Renal cortical epithelial cell (primary cell): ENCODE measurements at regions not wholly inside any gene's neighbourhood (a gene's known extent, or its start where the extent isn't known, plus 50 kb on each side); places are given as distances from the start of the nearest gene placed in this dataset.

Experiments
- DNase-seq: peaks from one replicate; pipeline ENCODE4 v3.0.0-alpha.2; 2011; ENCODE audit warnings: low read depth

GRCh38 chr4:27490766-27491165 lies 630.1 kb downstream of the STIM2 start:
- no peak for DNase-seq

DNA sequence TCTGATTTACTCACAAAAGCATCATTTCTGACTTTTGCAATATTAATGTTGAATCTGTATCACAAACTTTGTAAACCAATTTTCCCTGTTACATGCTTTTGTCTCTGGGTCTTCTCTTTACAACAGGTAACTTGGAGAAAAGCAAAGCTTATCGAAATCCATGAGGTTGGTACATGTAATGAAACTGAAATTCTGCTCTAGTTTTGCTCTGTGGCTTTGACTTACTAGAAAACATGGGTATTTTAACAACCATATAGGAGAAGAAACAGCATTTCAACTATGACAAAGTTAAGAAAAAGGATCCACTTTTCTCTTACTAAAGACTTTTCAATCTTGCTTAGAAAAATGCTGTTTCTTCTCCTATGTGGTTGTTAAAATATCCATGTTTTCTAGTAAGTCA lies 645.8 kb downstream of the STIM2 start:
- no peak for DNase-seq

GRCh38 chr4:27514711-27515110 lies 654.1 kb downstream of the STIM2 start:
- DNase-seq: no peak

- DNase-seq: no peak
Measured at GRCh38 chr4:27515140-27515539, 654.5 kb downstream of the STIM2 start.

DNA sequence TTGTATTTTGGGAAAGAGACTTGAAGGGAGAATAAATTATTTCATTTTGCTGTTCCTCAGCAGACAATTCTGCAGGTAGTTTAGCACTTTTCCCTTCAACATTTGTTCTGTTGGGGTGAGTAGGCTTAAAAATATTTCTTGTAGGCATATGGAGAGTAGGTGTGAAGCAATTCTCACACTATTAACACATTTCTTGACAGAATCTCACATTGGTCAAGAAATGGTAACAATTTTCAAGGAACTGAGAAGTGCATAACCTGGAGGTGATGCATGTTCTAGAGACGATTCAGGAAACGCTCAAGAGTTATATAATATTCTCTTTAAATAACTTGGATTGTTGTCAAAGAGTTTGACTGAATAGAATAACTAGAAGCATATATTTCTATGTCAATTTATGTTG lies 658.2 kb downstream of the STIM2 start:
- DNase-seq: no peak

GRCh38 chr4:27524224-27524623 lies 663.6 kb downstream of the STIM2 start:
- peak; percentile 11 for DNase-seq

DNA sequence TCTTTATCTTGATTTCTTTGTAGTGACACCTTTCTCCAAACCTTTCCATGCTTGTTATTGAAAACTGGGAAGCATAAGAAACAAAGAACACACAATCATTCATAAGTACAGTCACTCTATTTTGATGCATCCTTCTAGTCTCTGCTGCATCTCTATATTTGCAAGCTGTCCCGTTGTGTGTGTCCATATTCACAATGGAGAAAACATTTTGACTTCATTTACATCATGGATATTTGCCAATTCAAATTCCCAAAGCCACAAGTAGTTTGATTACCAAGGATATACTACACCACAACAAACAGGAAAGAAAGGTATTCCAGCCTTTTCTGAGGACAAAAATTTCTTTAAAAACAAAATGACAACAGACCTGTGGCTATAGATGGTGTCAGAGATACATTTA lies 673.8 kb downstream of the STIM2 start:
- DNase-seq: no peak

DNA sequence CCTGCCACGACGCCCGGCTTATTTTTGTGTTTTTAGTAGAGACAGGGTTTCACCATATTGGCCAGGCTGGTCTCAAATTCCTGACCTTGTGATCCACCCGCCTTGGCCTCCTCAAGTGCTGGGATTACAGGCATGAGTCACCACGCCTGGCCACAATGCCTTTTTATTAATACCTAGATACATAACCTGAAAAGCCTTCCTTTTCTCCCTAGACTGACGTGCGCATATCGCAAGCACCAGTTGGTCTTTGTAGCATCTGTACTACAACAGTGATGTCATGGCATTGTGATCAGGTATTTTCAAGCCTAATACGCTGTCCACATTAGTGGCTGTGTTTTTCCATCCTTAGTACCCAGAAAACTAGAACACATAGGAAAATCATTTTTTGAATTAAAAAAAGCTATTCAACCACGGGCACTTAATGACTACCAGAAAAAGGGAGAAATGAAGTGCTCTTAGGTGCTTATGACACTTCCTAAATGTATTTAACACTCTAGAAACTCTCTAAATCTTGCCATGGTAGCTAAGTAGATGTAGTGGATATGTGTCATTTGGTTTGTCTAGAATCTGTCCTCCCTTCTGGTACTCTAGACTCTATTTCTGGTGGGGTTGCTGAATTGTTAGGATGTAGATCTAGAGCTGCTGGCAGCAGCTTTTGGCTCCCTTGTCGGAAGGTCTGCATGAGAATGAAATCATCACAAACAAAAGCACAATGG lies 707.8 kb downstream of the STIM2 start:
- DNase-seq: no peak

DNA sequence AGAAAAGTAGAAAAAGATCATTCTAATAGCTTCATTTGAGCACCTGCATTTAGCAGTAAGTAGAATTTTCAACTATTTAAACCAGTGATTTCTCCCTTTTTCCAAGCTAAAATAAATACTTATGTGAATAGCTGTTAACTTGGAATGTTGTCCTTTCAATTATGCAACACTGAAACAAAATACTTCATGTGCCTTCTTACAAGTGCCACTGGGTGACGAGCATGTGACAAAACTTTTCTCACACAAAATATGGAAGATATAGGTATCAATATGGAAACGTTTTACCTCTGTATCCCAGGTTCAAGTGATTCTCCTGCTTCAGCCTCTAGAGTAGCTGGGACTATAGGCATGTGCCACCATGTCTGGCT lies 708.3 kb downstream of the STIM2 start:
- no peak for DNase-seq

- DNase-seq: no peak
Measured at GRCh38 chr4:27574743-27575142, 714.1 kb downstream of the STIM2 start.

- no peak for DNase-seq
Measured at GRCh38 chr4:27577951-27578350, 717.3 kb downstream of the STIM2 start.

- DNase-seq: no peak
Measured at GRCh38 chr4:27592738-27593137, 732.1 kb downstream of the STIM2 start.

DNA sequence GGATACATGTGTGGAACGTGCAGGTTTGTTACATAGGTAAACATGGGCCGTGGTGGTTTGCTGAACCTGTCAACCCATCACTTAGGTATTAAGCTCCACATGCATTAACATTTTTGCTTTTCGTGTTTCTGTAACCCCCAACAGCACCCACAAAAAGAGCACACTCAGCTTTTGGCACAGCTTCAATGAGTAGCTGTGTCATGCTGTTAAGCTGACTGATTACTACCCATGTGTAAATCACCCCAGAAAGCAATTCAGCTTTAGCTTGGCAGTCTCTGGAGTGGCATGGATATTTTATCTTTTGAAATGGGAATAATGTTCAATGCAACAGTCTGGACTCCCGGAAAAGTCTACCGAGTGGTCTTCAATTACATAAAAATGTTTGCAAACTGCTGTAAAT lies 734.3 kb downstream of the STIM2 start:
- no peak for DNase-seq

DNA sequence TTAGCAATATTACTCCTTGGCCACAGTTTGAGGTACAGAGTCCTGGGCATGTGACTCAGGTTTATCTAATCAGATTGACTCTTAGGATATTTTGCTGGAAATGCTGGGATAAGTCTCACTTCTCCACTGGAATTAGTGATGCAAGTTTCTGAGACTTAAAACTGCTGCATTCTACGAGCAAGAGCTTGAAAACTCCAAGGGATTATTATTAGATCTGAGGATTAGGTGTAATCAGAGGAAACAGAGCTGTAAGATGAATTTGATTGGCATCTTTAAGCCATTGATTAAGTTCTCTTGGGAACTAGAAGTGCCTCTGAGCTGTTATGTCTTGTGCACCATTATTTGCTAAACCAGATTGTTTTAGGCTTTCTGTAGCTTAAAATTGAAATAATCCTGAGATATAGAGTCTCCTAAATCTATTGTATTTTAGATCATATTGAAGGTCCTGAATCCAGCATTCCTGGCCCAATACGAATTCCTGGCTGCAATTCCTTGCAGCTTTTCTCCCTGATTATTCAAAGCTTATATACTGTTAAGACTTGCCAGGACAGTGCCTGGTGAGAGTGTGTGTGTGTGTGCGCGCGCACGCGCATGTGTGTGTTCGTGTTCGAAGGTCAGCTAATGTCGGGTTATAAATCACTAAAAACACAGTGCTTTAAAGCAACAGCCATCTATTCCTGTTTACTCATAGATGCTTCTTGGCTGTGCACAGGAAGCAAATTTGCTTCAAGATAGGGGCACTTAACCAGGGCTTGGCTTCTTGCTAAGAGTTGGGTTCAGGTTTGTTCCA lies 735.1 kb downstream of the STIM2 start:
- DNase-seq: no peak

GRCh38 chr4:27602172-27602571 lies 741.5 kb downstream of the STIM2 start:
- DNase-seq: no peak

GRCh38 chr4:27604692-27605091 lies 744.1 kb downstream of the STIM2 start:
- DNase-seq: no peak

DNA sequence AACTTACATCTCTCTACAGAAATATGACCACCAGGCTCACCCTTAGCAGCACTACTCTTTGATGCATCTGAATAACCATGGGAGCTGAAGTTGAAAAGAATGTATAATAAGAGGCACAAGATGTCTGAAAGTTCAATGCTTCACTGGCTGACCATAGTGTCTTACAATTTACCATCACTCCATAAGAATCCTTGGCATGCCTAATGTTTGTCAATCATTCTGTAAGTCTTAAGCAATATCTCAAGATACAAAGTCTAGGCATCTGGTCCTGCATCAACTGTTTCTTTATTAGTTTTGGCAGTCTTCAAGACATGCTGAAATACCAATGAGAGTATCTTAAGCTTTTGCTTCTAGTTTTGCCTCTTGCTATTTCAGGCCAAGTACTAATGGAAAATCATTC lies 755.5 kb downstream of the STIM2 start:
- peak; percentile 83 for DNase-seq

DNA sequence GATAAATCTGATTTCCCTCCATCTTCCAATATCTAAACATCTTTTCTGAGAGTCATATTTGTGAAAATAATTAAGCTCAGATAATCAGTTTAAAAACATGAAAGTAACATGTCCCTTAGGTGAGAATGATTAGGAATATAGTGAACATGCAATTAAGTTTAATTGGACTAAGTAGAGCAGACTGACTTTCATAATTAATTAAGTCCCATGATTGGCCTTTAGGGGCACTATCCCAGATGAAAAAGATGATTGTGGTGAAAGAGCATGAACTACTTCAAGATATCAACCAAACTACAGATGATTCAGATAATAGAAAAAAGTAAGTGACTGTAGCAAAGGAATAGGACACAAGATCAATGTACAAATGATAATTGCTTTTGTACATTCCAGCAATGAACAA lies 758.8 kb downstream of the STIM2 start:
- no peak for DNase-seq

GRCh38 chr4:27620886-27621285 lies 760.2 kb downstream of the STIM2 start:
- no peak for DNase-seq

DNA sequence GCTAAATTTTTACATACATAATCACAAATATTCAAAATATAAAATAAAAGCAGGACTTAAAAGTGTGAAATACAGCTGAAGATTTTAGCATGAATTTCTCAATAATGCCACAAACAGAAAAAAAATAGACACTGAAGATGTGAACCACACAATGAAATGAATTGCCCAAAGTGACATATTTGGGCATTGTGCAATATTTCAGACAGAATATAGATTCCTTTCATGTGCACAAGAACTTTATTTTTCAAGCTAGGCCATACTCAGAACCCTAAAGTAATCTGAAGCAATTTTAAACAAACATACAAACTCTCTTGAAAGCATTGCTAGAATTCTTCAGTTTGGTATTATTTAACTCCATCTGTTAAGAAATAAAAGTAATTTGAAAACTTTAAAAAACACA lies 764.1 kb downstream of the STIM2 start:
- DNase-seq: no peak

DNA sequence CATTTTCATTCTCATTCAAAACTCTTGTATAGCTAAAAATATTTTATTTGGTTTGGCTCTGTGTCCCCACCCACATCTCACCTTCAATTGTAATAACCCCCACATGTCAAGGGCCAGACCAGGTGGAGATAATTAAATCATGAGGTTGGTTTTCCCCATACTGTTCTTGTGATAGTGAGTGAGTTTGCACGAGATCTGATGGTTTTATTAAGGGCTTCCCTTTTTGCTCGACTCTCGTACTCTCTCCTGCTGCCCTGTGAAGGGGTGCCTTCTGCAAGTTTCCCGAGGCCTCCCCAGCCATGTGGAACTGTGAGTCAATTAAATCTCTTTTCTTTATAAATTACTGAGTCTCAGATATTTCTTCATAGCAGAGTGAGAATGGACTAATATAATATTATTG lies 768.0 kb downstream of the STIM2 start:
- no peak for DNase-seq

- no peak for DNase-seq
Measured at GRCh38 chr4:27629532-27630225, 769.0 kb downstream of the STIM2 start.
